Endothelial cell of umbilical vein (primary cell): ENCODE measurements at regions not wholly inside any gene's neighbourhood (a gene's known extent, or its start where the extent isn't known, plus 50 kb on each side); places are given as distances from the start of the nearest gene placed in this dataset.

Experiments used
- BruUV-seq: library from RNA; stranded (reverse); fragments of 400-500 nt; replicated peaks from 2 replicates; lab custom pipeline; 2021; lab: Mats Ljungman, UMichigan
- CTCF ChIA-PET: fragments of 300-600, 350-600 bp; sonication (Branson Sonifier 250); formaldehyde crosslinking; loops from one replicate; lab custom pipeline; 2021; ENCODE audit warnings: antibody characterized with exemption, inconsistent platforms; lab: Charles Lee
- POLR2A ChIA-PET: fragments of 300-600, 350-600 bp; sonication (Branson Sonifier 250); formaldehyde crosslinking; loops from one replicate; lab custom pipeline; 2021; ENCODE audit warnings: antibody characterized with exemption, inconsistent platforms; lab: Charles Lee
- DNase-seq: peaks from one replicate; pipeline ENCODE4 v3.0.0-alpha.2; 2011; ENCODE audit warnings: low read depth, low spot score
- FAIRE-seq: peaks from 2 replicates; lab custom pipeline; 2011; peaks lifted over from hg19 to GRCh38; lab: Jason Lieb, UNC
- H2AFZ ChIP-seq: 2 replicates; pipeline ENCODE4 v1.6.0; 2012; ENCODE audit warnings: low read depth, low read length, control low read depth, inconsistent platforms
- H3K27ac ChIP-seq: 2 replicates; pipeline ENCODE4 v1.5.1; 2011; ENCODE audit warnings: low read depth, mild to moderate bottlenecking, control low read depth, low read length, moderate library complexity; ENCODE audit not compliant: insufficient read depth
- H3K27me3 ChIP-seq, 2 experiments: 2 replicates each; pipeline versions ENCODE4 v1.6.0 to v1.6.1; 2011; ENCODE audit warnings: low read length in 2 of 2, mixed read lengths in 1 of 2; ENCODE audit not compliant: control insufficient read depth in 2 of 2, insufficient read depth in 2 of 2
- H3K36me3 ChIP-seq, 2 experiments: 2 replicates in 1 of 2; 3 replicates in 1 of 2; pipeline ENCODE4 v1.5.1; 2011; ENCODE audit warnings: low read length in 2 of 2, mild to moderate bottlenecking in 1 of 2, moderate library complexity in 1 of 2; ENCODE audit not compliant: control insufficient read depth in 2 of 2, insufficient read depth in 2 of 2; ENCODE audit errors: extremely low read depth in 1 of 2
- H3K4me1 ChIP-seq: 3 replicates; pipeline ENCODE4 v1.5.1; 2011; ENCODE audit warnings: mild to moderate bottlenecking, low read length; ENCODE audit not compliant: control insufficient read depth, insufficient read depth; ENCODE audit errors: extremely low read depth
- H3K4me2 ChIP-seq: 2 replicates; pipeline ENCODE4 v1.6.1; 2011; ENCODE audit warnings: low read length, control low read depth, mixed read lengths; ENCODE audit not compliant: insufficient read depth
- H3K4me3 ChIP-seq, 3 experiments: fragments of 200-600 bp in 1 of 3; sonication (generic), shearing (Covaris generic) in 1 of 3; replicated peaks in 1 of 3; 2 replicates each; pipeline ENCODE4 v1.5.1; 2011 to 2016; ENCODE audit warnings: control low read depth in 3 of 3, low read length in 3 of 3, mild to moderate bottlenecking in 2 of 3, inconsistent platforms in 1 of 3, low read depth in 1 of 3, moderate library complexity in 1 of 3; ENCODE audit not compliant: insufficient read depth in 1 of 3
- H3K79me2 ChIP-seq: 2 replicates; pipeline ENCODE4 v1.6.0; 2012; ENCODE audit warnings: low read length, inconsistent platforms; ENCODE audit not compliant: control insufficient read depth, insufficient read depth
- H3K9ac ChIP-seq: replicated peaks from 2 replicates; pipeline ENCODE3; 2011; ENCODE audit warnings: low read length, control low read depth; ENCODE audit not compliant: insufficient read depth; ENCODE audit errors: extremely low read depth
- H3K9me1 ChIP-seq: replicated peaks from 3 replicates; pipeline ENCODE4 v1.6.0; 2011; ENCODE audit warnings: mild to moderate bottlenecking, low read length; ENCODE audit not compliant: control insufficient read depth, insufficient read depth; ENCODE audit errors: extremely low read depth
- H3K9me3 ChIP-seq: replicated peaks from 2 replicates; pipeline ENCODE4 v1.5.1; 2012; ENCODE audit warnings: low read length, inconsistent platforms; ENCODE audit not compliant: control insufficient read depth, insufficient read depth
- H4K20me1 ChIP-seq: replicated peaks from 2 replicates; pipeline ENCODE3; 2011; ENCODE audit warnings: mild to moderate bottlenecking, low read length; ENCODE audit not compliant: control insufficient read depth, insufficient read depth; ENCODE audit errors: extremely low read depth
- FOS ChIP-seq: IDR thresholded peaks from 2 replicates; pipeline ENCODE4 v1.6.1; 2011; ENCODE audit warnings: mild to moderate bottlenecking, low read length, moderate library complexity, borderline replicate concordance; ENCODE audit not compliant: insufficient read depth
- JUN ChIP-seq: IDR thresholded peaks from 2 replicates; pipeline ENCODE4 v1.6.1; 2011; ENCODE audit warnings: borderline replicate concordance, low read depth; ENCODE audit not compliant: insufficient read length, insufficient read depth
- POLR2A ChIP-seq: IDR thresholded peaks from 2 replicates; pipeline ENCODE4 v1.6.1; 2012; ENCODE audit warnings: low read depth, mild to moderate bottlenecking, control low read depth, low read length
- dilution Hi-C: fragments of 300-500 bp; cut with MboI; formaldehyde crosslinking; loops from one replicate; pipeline ENCODE4 v1.15.0; 2019; ENCODE audit warnings: low sequenced_read_pairs; ENCODE audit not compliant: extremely low pct_ligation_motif_present
- intact Hi-C: fragments of 100-400 bp; cut with micrococcal nuclease; formaldehyde crosslinking; loops from one replicate; pipeline ENCODE4 v1.10.0; 2022
- TF ChIP-seq, protein P1 (sequence below), 2 donors: IDR thresholded peaks; 1 replicate in 1 of 2; 2 replicates in 1 of 2; pipeline ENCODE4 v1.5.1; 2011; ENCODE audit warnings: low read length in 2 of 2, mild to moderate bottlenecking in 2 of 2, moderate library complexity in 2 of 2, control low read depth in 1 of 2, inconsistent platforms in 1 of 2, low read depth in 1 of 2; ENCODE audit not compliant: insufficient read depth in 1 of 2; ENCODE audit errors: extremely low read depth in 1 of 2

DNA sequence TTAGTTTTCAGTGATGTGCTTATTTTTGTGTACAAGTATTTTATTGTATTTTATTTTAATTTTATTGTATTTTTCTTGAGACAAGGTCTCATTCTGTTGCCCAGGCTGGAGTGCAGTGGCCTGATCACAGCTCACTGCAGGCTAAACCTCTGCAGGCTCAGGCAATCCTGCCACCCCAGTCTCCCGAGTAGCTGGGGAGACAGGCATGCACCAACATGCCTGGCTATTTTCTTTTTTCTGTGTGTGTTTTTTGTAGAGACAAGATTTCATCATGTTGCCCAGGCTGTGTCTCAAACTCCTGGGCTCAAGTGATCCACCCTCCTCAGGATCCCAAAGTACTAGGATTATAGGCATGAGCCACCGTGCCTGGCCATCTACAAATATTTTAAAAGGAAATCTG is 146.3 kb downstream of the MANEA start:
- DNase-seq, result no peak
- FAIRE-seq, result no peak
- dilution Hi-C loops (no loop called here), intact Hi-C loops (no loop called here)
- Histone ChIP-seq H3K4me1 (no peaks in the 10 kb centered on the region), H3K27me3 (no peaks in the 10 kb centered on the region), H3K79me2 (no peaks in the 10 kb centered on the region), H3K9ac (no peak overlapping the region), H3K9me3 (no peaks in the 10 kb centered on the region), H2AFZ (no peak overlapping the region), H3K36me3 (no peaks in the 10 kb centered on the region), H3K4me3 (no peak overlapping the region), H3K9me1 (no peaks in the 10 kb centered on the region), H3K4me2 (no peak overlapping the region), H4K20me1 (no peaks in the 10 kb centered on the region), H3K27ac (no peak overlapping the region)
- POLR2A ChIA-PET, result no interaction called here
- TF ChIP-seq POLR2A, result no peak
- CTCF ChIA-PET, result no interaction called here
- BruUV-seq, result no TSS peak

- Histone ChIP-seq H3K9me3 (no peaks in the 10 kb centered on the region), H3K79me2 (no peaks in the 10 kb centered on the region), H3K4me1 (no peaks in the 10 kb centered on the region), H2AFZ (no peak overlapping the region), H3K27ac (no peak overlapping the region), H3K27me3 (no peaks in the 10 kb centered on the region), H3K36me3 (no peaks in the 10 kb centered on the region), H4K20me1 (no peaks in the 10 kb centered on the region), H3K9ac (no peak overlapping the region), H3K4me3 (no peak overlapping the region), H3K4me2 (no peak overlapping the region), H3K9me1 (no peaks in the 10 kb centered on the region)
- BruUV-seq, result no TSS peak
- dilution Hi-C loops (no loop called here), intact Hi-C loops (no loop called here)
- POLR2A ChIA-PET, result no interaction called here
- FAIRE-seq, result no peak
- TF ChIP-seq, protein P1, sequence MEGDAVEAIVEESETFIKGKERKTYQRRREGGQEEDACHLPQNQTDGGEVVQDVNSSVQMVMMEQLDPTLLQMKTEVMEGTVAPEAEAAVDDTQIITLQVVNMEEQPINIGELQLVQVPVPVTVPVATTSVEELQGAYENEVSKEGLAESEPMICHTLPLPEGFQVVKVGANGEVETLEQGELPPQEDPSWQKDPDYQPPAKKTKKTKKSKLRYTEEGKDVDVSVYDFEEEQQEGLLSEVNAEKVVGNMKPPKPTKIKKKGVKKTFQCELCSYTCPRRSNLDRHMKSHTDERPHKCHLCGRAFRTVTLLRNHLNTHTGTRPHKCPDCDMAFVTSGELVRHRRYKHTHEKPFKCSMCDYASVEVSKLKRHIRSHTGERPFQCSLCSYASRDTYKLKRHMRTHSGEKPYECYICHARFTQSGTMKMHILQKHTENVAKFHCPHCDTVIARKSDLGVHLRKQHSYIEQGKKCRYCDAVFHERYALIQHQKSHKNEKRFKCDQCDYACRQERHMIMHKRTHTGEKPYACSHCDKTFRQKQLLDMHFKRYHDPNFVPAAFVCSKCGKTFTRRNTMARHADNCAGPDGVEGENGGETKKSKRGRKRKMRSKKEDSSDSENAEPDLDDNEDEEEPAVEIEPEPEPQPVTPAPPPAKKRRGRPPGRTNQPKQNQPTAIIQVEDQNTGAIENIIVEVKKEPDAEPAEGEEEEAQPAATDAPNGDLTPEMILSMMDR (IDR thresholded peaks at IDR 0.05; ENCODE audit: extremely low read depth in 1 of 2, insufficient read depth in 1 of 2, low read depth in 1 of 2, low read length in 2 of 2), result no peak
- TF ChIP-seq JUN, result no peak
- TF ChIP-seq FOS, result no peak
- no peak for TF ChIP-seq POLR2A
- DNase-seq, result no peak
- CTCF ChIA-PET, result no interaction called here
Observed at GRCh38 chr6:95725344-95725743, 148.0 kb downstream of the MANEA start.
